Osteoblast (primary cell): ENCODE measurements at regions not wholly inside any gene's neighbourhood (a gene's known extent, or its start where the extent isn't known, plus 50 kb on each side); places are given as distances from the start of the nearest gene placed in this dataset.

Experiments used
- DNase-seq: peaks from one replicate; pipeline ENCODE4 v3.0.0; 2011; ENCODE audit warnings: low spot score, mixed read lengths; ENCODE audit not compliant: insufficient read length; ENCODE audit errors: missing footprints
- H2AFZ ChIP-seq: 2 replicates; pipeline ENCODE4 v1.6.0; 2011; ENCODE audit warnings: mild to moderate bottlenecking, low read length
- H3K27ac ChIP-seq: 2 replicates; pipeline ENCODE4 v1.5.1; 2011; ENCODE audit warnings: mild to moderate bottlenecking, low read depth, low read length, moderate library complexity
- H3K27me3 ChIP-seq: 2 replicates; pipeline ENCODE4 v1.6.0; 2012; ENCODE audit warnings: mild to moderate bottlenecking, control low read depth, inconsistent platforms, low read length, moderate library complexity; ENCODE audit not compliant: insufficient read depth
- H3K36me3 ChIP-seq: 2 replicates; pipeline ENCODE4 v1.5.1; 2011; ENCODE audit warnings: mild to moderate bottlenecking, low read length, control low read depth, moderate library complexity; ENCODE audit not compliant: insufficient read depth
- H3K4me1 ChIP-seq: 2 replicates; pipeline ENCODE4 v1.5.1; 2011; ENCODE audit warnings: mild to moderate bottlenecking, low read length, control low read depth, moderate library complexity; ENCODE audit not compliant: insufficient read depth
- H3K4me2 ChIP-seq: 2 replicates; pipeline ENCODE4 v1.6.0; 2011; ENCODE audit warnings: mild to moderate bottlenecking, low read length; ENCODE audit not compliant: insufficient read depth
- H3K4me3 ChIP-seq: fragments of 200-600 bp; sonication (generic); 3 replicates; pipeline ENCODE4 v1.5.1; 2012; ENCODE audit warnings: mild to moderate bottlenecking, low read length, inconsistent platforms; ENCODE audit not compliant: insufficient read depth
- H3K79me2 ChIP-seq: 2 replicates; pipeline ENCODE4 v1.6.0; 2012; ENCODE audit warnings: mild to moderate bottlenecking, low read length, control low read depth, inconsistent platforms; ENCODE audit not compliant: insufficient read depth
- H3K9me3 ChIP-seq: 2 replicates; pipeline ENCODE4 v1.5.1; 2011; ENCODE audit warnings: low read depth, low read length, control low read depth
- H4K20me1 ChIP-seq: 2 replicates; pipeline ENCODE4 v1.6.0; 2012; ENCODE audit warnings: mild to moderate bottlenecking, low read length, control low read depth; ENCODE audit not compliant: insufficient read depth
- CTCF ChIP-seq: IDR thresholded peaks from 2 replicates; pipeline ENCODE4 v1.5.1; 2011; ENCODE audit warnings: mild to moderate bottlenecking, low read depth, low read length, moderate library complexity; ENCODE audit errors: extremely low read depth

DNA sequence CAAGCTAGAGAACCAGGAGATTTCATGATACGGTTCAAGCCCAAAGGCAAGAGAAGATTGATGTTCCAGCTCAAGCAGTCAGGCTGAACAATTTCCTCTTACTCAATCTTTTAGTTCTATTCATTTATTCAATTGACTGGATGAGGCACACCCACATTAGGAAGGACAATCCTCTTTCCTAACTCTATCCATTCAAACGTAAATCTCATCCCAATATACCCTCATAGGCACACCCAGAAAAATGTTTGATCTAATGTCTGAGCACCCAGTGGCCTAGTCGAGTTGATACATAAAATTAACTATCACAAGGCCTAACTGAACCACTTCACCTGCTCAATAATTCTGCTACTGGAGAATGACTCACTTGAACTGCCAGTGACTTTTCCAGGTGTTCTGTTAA, 180.7 kb downstream of the RAD51AP2 start:
- no peak for DNase-seq
- H3K36me3 ChIP-seq, result no peaks in the 10 kb centered on the region
- H3K79me2 ChIP-seq, result no peaks in the 10 kb centered on the region
- H2AFZ ChIP-seq, result no peak overlapping the region
- no peak overlapping the region for H3K27ac ChIP-seq
- H4K20me1 ChIP-seq, result no peaks in the 10 kb centered on the region
- no peaks in the 10 kb centered on the region for H3K27me3 ChIP-seq
- H3K4me2 ChIP-seq, result no peak overlapping the region
- H3K9me3 ChIP-seq, result peaks cover 2% of the 10 kb centered on the region
- no peak overlapping the region for H3K4me3 ChIP-seq
- no peaks in the 10 kb centered on the region for H3K4me1 ChIP-seq
- TF ChIP-seq CTCF, result no peak

DNA sequence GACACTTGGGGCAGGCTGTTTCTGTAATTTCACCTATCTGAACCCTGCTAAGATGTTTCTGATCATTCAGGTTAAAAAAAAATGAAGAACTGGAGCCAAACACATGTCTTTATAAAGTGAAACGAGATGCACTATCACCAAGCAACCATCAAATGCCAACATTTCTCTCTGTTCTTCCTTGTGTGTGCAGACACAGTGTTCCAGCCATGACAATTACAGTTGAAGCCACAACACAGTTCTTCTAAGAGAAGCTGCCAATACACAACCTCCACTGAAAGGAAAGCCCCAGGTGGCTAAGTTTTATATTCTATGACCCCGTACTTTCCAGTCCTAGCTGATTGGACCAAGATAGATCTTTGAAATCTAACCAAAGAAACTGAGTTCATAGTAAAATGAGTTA, 181.8 kb downstream of the RAD51AP2 start:
- H3K9me3 ChIP-seq, result peaks cover 2% of the 10 kb centered on the region
- H3K4me1 ChIP-seq, result no peaks in the 10 kb centered on the region
- no peak for DNase-seq
- H3K4me3 ChIP-seq, result no peak overlapping the region
- no peak overlapping the region for H3K27ac ChIP-seq
- no peaks in the 10 kb centered on the region for H4K20me1 ChIP-seq
- H3K36me3 ChIP-seq, result no peaks in the 10 kb centered on the region
- no peaks in the 10 kb centered on the region for H3K79me2 ChIP-seq
- TF ChIP-seq CTCF, result no peak
- H3K4me2 ChIP-seq, result no peak overlapping the region
- H3K27me3 ChIP-seq, result no peaks in the 10 kb centered on the region
- H2AFZ ChIP-seq, result no peak overlapping the region

DNA sequence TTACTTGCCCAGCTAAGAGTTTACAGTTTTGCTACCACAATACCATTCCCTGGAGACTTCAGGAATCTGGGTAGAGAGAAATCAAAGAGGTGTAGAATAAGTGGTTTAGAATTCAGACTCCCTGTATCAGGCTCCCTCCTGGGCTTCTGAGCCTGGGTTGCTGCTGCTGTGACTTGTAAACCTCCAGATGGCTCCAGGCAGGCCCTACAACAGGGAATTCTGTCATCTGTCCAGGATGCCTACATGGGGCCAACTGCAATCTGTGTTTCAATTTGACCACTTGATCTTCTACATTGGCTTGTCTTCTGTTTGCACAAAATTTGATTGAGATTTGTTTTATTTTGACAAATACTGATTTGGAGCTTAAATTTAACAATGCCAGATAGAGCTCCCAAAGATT, 183.9 kb downstream of the RAD51AP2 start:
- Histone ChIP-seq H4K20me1 (no peaks in the 10 kb centered on the region), H3K27ac (no peak overlapping the region), H3K4me3 (no peak overlapping the region), H3K9me3 (peaks cover 2% of the 10 kb centered on the region), H3K27me3 (no peaks in the 10 kb centered on the region), H3K4me1 (no peaks in the 10 kb centered on the region), H3K79me2 (no peaks in the 10 kb centered on the region), H2AFZ (no peak overlapping the region), H3K36me3 (no peaks in the 10 kb centered on the region), H3K4me2 (no peak overlapping the region)
- peak; percentile 6 for DNase-seq
- TF ChIP-seq CTCF, result no peak

- Histone ChIP-seq H3K4me1 (no peaks in the 10 kb centered on the region), H3K4me3 (no peak overlapping the region), H4K20me1 (no peaks in the 10 kb centered on the region), H3K36me3 (no peaks in the 10 kb centered on the region), H3K9me3 (peaks cover 2% of the 10 kb centered on the region), H3K79me2 (no peaks in the 10 kb centered on the region), H3K27ac (no peak overlapping the region), H3K4me2 (no peak overlapping the region), H3K27me3 (no peaks in the 10 kb centered on the region), H2AFZ (no peak overlapping the region)
- DNase-seq, result no peak
- no peak for TF ChIP-seq CTCF
Measured at GRCh38 chr2:17331636-17332035, 186.6 kb downstream of the RAD51AP2 start.
